ENCODE measurements at regions not wholly inside any gene's neighbourhood (a gene's known extent, or its start where the extent isn't known, plus 50 kb on each side); places are given as distances from the start of the nearest gene placed in this dataset.

DNA sequence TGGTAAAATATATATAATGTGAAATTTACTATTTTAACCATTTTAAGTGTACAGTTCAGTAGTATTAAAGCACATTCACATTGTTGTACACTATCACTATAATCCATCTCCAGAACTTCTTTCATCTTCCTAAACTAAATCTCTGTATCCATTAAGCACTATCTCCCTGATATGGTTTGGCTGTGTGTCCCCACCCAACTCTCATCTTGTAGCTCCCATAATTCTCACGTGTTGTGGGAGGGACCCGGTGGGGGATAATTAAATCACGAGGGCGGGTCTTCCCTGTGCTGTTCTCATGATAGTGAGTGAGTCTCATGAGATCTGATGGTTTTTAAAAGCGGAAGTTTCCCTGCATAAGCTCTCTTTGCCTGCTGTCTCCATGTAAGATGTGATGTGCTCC lies 178.9 kb upstream of the NABP1 start:
- no peaks in the 10 kb centered on the region for H3K4me1 Mint-ChIP-seq (ENCODE audit: low read depth)

DNA sequence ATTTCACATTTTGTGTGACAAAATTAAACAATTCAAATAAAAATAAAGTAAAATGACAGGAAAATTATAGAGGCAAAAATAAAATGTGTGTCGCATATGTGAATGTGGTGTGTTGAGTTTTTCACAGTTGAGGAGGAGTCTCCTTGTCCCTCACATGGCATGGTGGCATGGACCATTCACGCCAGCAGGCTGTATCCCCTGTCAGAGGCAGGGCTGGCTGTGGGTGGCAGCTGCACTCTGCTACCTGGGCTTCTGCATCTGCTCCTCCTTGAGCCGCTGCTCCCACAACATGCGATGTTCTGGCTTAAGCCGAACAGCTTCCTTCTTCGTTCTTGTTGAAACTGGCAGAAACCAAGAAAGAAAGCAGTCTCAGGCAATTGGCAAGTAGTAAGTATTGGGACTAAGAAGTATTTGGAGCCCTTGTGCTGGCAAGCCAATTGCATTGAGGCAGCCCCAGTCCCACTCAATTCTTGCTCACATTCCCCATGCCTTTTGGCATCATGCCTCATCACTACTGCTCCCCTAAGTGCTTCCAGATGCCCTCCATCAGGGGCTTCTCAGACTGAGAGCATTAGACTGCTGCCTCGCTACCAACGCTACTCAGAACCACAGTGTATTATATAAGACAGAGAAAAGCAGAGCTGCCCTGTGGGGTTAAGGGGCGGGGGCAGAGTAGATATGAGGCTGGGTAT lies 177.9 kb upstream of the NABP1 start:
- H3K4me3 Mint-ChIP-seq = no peak overlapping the region
- no peaks in the 10 kb centered on the region for H3K27me3 Mint-ChIP-seq
- DNase-seq (no peak), ATAC-seq (no peak)
- no peaks in the 10 kb centered on the region for H3K4me1 Mint-ChIP-seq (ENCODE audit: low read depth)
- no peaks in the 10 kb centered on the region for H3K9me3 Mint-ChIP-seq
- intact Hi-C loops (cut with micrococcal nuclease) = loop anchor here (10.0 kb wide), 1 partner anchor 255 kb away; the partner anchor contains the start of gene MYO1B
- H3K36me3 Mint-ChIP-seq (ENCODE audit: low read depth) = no peaks in the 10 kb centered on the region
- ChIA-PET POLR2A (no interaction called here), CTCF (interaction anchor here (0.8 to 2.1 kb wide), 3 partner anchors 17 to 335 kb away, joined by 3 to 15 read pairs (median 5); no protein-coding TSS in a partner anchor)
- H3K27ac Mint-ChIP-seq = no peak overlapping the region
- TF ChIP-seq, protein P1, sequence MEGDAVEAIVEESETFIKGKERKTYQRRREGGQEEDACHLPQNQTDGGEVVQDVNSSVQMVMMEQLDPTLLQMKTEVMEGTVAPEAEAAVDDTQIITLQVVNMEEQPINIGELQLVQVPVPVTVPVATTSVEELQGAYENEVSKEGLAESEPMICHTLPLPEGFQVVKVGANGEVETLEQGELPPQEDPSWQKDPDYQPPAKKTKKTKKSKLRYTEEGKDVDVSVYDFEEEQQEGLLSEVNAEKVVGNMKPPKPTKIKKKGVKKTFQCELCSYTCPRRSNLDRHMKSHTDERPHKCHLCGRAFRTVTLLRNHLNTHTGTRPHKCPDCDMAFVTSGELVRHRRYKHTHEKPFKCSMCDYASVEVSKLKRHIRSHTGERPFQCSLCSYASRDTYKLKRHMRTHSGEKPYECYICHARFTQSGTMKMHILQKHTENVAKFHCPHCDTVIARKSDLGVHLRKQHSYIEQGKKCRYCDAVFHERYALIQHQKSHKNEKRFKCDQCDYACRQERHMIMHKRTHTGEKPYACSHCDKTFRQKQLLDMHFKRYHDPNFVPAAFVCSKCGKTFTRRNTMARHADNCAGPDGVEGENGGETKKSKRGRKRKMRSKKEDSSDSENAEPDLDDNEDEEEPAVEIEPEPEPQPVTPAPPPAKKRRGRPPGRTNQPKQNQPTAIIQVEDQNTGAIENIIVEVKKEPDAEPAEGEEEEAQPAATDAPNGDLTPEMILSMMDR (IDR thresholded peaks at IDR 0.05) = no peak

More for the DNA sequence above, 178.9 kb upstream of the NABP1 start:
- intact Hi-C loops (cut with micrococcal nuclease) = no loop called here
- H3K9me3 Mint-ChIP-seq = no peaks in the 10 kb centered on the region
- H3K36me3 Mint-ChIP-seq (ENCODE audit: low read depth) = no peaks in the 10 kb centered on the region
- H3K27me3 Mint-ChIP-seq = peaks cover 2% of the 10 kb centered on the region
- TF ChIP-seq, protein P1 (IDR thresholded peaks at IDR 0.05) = no peak
- no peak overlapping the region for H3K27ac Mint-ChIP-seq
- ChIA-PET POLR2A (interaction anchor here (0.7 kb wide), 1 partner anchor 329 kb away, joined by 3 read pairs; no protein-coding TSS in a partner anchor), CTCF (no interaction called here)
- no peak for DNase-seq
- no peak for ATAC-seq
- H3K4me3 Mint-ChIP-seq = no peak overlapping the region

DNA sequence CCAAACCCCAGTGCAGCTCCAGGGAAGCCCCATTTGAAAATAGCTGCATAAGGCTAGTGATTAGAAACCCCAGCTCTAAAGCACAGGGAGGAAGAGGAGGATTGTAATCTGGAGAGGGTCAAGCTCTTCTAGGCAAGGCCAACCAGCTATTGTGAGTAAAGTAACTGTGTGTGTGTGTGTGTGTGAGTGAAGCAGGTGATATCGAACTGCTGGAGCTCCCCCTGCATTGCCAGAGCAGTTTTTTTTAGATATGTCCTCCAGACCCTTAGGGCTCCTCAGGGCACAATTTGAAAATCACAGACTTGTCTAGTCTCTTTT lies 177.4 kb upstream of the NABP1 start:
- CTCF ChIA-PET = interaction anchor here (0.8 to 2.1 kb wide), 3 partner anchors 18 to 336 kb away, joined by 3 to 15 read pairs (median 5); no protein-coding TSS in a partner anchor
- Mint-ChIP-seq H3K4me1 (ENCODE audit: low read depth) (no peaks in the 10 kb centered on the region), H3K27ac (no peak overlapping the region), H3K36me3 (ENCODE audit: low read depth) (no peaks in the 10 kb centered on the region), H3K9me3 (no peaks in the 10 kb centered on the region), H3K27me3 (no peaks in the 10 kb centered on the region), H3K4me3 (no peak overlapping the region)
- intact Hi-C loops (cut with micrococcal nuclease) = loop anchor here (10.0 kb wide), 1 partner anchor 256 kb away; the partner anchor contains the start of gene MYO1B
- POLR2A ChIA-PET = no interaction called here
- no peak for DNase-seq
- ATAC-seq = no peak
- TF ChIP-seq, protein P1 (IDR thresholded peaks at IDR 0.05) = no peak

DNA sequence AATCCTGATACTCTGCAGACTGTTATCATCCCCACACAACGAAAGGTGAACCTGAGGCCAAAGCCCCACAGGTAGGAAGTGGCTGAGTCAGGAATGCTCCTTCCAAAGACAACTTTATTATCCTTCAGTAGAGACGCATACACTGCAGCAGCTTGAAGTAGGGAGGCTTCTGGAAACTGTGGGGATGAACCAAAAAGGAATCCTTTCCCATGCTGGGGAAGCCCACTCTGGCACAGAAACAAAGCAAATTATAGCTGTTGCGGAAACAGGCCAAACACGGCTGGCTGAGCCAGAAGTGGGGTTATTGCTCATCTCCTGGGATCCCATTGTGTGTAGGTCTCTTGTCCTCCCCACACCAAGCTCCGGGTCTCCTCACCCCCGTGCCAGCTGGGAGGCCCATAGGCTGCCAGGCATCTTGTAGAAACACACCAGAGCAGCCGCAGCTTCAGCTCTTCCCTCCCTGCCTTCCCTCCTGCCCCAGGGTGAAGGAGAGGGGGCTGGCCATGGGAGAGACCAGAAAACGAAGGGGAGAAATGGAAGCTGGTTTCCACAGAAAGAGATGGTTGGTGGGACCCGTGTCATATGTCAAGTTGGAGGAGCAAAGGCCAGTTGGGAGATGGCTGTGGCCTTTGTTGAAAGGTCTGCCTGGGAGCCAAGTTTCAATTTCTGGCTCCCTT lies 176.9 kb upstream of the NABP1 start:
- Mint-ChIP-seq H3K36me3 (ENCODE audit: low read depth) (no peaks in the 10 kb centered on the region), H3K27me3 (no peaks in the 10 kb centered on the region), H3K9me3 (no peaks in the 10 kb centered on the region), H3K27ac (no peak overlapping the region), H3K4me1 (ENCODE audit: low read depth) (no peaks in the 10 kb centered on the region), H3K4me3 (no peak overlapping the region)
- ATAC-seq (no peak), DNase-seq (no peak)
- ChIA-PET POLR2A (no interaction called here), CTCF (interaction anchor here (0.7 to 2.1 kb wide), 11 partner anchors 13 to 449 kb away, joined by 3 to 15 read pairs (median 3); no protein-coding TSS in a partner anchor)
- TF ChIP-seq, protein P1 (IDR thresholded peaks at IDR 0.05) = no peak
- intact Hi-C loops (cut with micrococcal nuclease) = loop anchor here (10.0 kb wide), 1 partner anchor 256 kb away; the partner anchor contains the start of gene MYO1B

Measured in activated CD8-positive, alpha-beta T cell treated with anti-CD3 and anti-CD28 coated beads for 36 hours (primary cell).